ENCODE measurements at regions not wholly inside any gene's neighbourhood (a gene's known extent, or its start where the extent isn't known, plus 50 kb on each side); places are given as distances from the start of the nearest gene placed in this dataset.

DNA sequence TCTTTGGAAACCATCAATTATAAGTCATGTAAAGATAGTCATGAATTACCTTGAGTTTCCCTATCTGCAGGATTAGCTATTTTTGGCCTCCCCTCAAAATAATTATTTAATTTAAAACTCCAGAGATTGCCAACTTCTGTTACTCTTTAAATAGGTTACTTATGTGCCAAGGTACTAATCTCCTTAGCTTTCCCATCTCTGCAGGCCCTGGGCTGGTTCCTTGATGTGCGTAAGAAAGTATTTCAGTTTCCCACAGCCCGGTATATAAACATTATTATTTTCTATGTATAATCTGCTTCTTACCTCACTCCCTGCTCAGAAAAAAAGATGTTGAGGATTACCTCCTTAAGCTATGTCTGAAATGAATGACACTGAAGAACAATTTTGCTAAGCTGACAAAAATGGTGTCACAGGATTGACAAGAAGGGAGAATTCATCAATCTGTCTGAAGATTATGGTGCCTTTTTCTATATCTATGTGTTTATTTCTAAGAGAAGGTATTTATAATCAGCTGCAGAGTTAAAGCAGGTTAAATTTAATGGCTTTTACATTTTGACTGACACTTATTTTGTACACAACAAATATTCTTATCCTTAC, 1697.2 kb upstream of the PCDH20 start:
- TF ChIP-seq, protein P1, sequence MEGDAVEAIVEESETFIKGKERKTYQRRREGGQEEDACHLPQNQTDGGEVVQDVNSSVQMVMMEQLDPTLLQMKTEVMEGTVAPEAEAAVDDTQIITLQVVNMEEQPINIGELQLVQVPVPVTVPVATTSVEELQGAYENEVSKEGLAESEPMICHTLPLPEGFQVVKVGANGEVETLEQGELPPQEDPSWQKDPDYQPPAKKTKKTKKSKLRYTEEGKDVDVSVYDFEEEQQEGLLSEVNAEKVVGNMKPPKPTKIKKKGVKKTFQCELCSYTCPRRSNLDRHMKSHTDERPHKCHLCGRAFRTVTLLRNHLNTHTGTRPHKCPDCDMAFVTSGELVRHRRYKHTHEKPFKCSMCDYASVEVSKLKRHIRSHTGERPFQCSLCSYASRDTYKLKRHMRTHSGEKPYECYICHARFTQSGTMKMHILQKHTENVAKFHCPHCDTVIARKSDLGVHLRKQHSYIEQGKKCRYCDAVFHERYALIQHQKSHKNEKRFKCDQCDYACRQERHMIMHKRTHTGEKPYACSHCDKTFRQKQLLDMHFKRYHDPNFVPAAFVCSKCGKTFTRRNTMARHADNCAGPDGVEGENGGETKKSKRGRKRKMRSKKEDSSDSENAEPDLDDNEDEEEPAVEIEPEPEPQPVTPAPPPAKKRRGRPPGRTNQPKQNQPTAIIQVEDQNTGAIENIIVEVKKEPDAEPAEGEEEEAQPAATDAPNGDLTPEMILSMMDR (IDR thresholded peaks at IDR 0.05), result no peak
- ATAC-seq (ENCODE audit: low FRiP score) (no peak), DNase-seq (ENCODE audit: low spot score) (no peak)

DNA sequence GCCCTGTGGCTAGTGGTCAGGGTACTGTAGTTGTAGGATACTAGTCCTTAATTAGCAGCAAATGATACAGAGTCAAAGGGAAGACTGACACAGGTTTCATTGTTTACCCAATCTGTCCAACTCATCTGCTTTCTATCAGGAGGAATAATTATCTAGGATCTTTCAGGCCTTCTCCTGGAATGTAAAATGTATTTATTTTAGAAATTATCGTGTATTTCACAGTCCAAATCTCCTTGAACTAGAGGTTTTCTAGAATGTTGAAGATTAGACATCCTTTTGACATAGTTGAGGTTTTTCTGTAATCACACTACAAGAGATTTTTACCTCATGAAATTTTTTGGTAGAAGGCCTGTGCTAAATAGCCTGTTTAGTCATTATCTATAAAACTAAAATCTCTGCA, 1694.8 kb upstream of the PCDH20 start:
- DNase-seq (ENCODE audit: low spot score) (no peak), ATAC-seq (ENCODE audit: low FRiP score) (no peak)
- TF ChIP-seq, protein P1 (IDR thresholded peaks at IDR 0.05), result no peak

DNA sequence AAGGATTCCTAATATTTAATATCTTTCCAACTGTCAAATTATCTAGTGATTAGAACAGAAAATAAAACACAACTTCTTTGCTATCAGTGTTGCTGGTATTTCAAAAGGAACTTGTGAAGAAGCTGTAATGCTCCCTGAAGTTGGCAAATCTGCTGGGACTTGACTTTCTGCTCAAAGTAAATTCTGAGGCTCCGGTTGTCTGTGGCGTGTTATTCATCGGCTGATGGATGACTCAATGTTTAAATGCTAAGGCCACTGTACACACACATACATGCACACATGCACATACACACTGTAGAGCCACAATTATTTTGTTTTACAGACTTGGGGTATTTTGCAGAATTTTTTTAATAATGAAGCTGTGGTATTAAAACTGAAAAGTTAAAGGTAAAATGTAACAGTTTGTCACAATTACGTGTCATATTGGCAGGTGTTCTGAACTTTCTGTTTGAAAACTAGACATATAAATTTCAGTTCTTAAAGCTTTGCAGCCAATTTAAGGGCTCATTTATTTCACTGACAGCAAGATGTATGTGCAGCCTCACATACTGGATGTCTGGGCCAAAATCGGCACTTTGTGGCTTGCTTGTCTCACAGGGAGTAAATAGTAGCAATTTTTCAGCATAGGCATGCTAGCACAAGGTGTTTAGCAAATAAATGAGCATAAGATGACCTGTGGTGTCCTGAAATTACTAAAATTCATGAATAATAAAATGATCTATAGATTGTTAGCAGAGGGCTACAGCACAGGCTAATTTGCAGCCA, 1691.7 kb upstream of the PCDH20 start:
- ATAC-seq (ENCODE audit: low FRiP score), result no peak
- TF ChIP-seq, protein P1 (IDR thresholded peaks at IDR 0.05), result no peak
- DNase-seq (ENCODE audit: low spot score), result no peak

DNA sequence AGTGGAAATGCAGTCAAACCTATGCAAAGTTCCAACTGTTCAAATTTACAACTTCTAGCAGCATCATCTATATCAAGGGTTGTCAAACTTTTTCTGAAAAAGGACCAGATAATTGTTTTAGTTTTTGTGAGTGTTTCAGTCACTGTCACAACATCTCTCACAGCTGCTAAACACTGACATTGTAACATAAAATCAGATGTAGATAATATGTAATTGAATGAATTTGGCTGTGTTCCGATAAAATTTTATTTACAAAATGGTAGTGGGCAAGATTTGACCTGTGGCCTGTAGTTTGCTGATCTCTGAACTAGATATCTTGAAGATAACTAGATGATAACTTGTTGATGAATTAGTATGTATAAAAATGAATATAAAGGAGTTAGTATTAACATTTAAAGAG, 1679.1 kb upstream of the PCDH20 start:
- TF ChIP-seq, protein P1 (IDR thresholded peaks at IDR 0.05), result no peak
- DNase-seq (ENCODE audit: low spot score) (no peak), ATAC-seq (ENCODE audit: low FRiP score) (no peak)

DNA sequence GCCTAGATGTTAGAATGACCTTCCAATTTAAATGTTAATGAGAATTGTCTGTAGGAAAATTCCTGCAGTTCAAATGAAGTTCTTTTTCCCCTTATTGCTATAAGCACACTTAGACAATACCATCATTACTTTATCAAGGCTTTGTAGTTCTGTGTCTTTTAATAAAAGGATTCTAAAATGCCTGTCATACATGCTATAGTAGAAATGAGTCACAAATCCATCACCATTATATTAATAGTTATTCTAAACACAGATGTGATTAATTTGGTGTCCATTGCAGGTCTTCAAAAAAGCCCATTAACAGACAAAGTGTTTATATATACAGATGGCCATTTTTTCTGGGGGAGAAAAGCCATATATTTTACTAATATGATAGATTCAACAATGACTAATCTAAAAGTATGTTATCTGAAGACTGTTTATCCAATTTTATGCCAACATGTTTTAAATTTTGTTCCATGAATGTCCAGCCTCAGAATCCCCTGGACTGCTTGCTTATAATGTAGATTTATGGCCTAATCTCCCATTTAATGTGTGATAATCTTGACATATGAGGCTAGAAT, 1678.3 kb upstream of the PCDH20 start:
- TF ChIP-seq, protein P1 (IDR thresholded peaks at IDR 0.05), result no peak
- ATAC-seq (ENCODE audit: low FRiP score), result no peak

DNA sequence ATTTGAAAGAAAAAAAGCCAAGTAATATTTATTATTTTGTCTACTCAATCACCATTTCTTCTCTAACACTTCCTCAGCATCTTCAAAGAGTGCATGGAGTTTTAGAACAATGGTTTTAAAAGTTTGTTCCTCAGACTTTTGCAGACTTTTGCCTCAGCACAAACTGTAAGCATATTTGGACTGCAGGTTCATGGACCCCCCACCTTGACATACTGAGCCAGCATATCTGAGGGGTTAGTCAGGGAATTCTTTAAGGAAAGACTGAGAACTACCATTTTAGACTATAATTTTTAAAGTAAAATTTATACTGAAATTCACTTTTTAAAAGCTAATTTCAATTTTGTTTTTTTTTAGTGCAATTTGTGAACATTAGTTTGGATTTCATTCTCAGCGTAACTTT, 1676.8 kb upstream of the PCDH20 start:
- DNase-seq (ENCODE audit: low spot score) (no peak), ATAC-seq (ENCODE audit: low FRiP score) (no peak)
- TF ChIP-seq, protein P1 (IDR thresholded peaks at IDR 0.05), result no peak

More for the DNA sequence above, 1678.3 kb upstream of the PCDH20 start:
- DNase-seq (ENCODE audit: low spot score), result no peak

Measured in omental fat pad (tissue), 3 donors.